ENCODE measurements at regions not wholly inside any gene's neighbourhood (a gene's known extent, or its start where the extent isn't known, plus 50 kb on each side); places are given as distances from the start of the nearest gene placed in this dataset.

DNA sequence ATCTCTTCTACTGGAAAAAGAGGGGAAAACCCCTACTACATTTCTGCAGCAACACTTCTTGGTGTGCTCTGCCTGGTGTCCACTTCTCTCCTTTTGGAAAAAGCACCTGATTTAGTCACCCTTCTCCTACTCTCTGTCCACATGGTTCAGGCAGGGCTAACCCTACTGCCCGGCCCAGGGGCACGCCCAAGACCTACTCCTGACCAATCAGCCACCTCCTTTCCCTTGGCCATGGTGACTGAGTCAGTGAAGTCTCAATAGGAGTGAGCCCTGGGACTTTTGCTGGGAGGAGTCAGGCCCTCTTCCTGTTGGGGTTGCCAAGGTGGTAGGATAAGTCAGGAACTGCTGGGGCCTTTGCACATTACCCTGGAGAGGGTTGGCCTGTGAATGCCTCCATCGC is 52.5 kb upstream of the MYL2 start:
- no peak for TF ChIP-seq ISL1 (CRISPR knock-in tag; IDR thresholded peaks at IDR 0.05)
- TF ChIP-seq, protein P1, sequence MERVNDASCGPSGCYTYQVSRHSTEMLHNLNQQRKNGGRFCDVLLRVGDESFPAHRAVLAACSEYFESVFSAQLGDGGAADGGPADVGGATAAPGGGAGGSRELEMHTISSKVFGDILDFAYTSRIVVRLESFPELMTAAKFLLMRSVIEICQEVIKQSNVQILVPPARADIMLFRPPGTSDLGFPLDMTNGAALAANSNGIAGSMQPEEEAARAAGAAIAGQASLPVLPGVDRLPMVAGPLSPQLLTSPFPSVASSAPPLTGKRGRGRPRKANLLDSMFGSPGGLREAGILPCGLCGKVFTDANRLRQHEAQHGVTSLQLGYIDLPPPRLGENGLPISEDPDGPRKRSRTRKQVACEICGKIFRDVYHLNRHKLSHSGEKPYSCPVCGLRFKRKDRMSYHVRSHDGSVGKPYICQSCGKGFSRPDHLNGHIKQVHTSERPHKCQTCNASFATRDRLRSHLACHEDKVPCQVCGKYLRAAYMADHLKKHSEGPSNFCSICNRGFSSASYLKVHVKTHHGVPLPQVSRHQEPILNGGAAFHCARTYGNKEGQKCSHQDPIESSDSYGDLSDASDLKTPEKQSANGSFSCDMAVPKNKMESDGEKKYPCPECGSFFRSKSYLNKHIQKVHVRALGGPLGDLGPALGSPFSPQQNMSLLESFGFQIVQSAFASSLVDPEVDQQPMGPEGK (CRISPR knock-in tag; IDR thresholded peaks at IDR 0.05; ENCODE audit: borderline replicate concordance) = no peak
- TF ChIP-seq SNAI2 (CRISPR knock-in tag; IDR thresholded peaks at IDR 0.05) = no peak
- TF ChIP-seq ESRRG (CRISPR knock-in tag; IDR thresholded peaks at IDR 0.05) = no peak
- TF ChIP-seq BACH2 (CRISPR knock-in tag; IDR thresholded peaks at IDR 0.05; ENCODE audit: borderline replicate concordance) = no peak
- TF ChIP-seq OSR1 (CRISPR knock-in tag; IDR thresholded peaks at IDR 0.05) = no peak
- no peak for TF ChIP-seq ZNF8 (CRISPR knock-in tag; IDR thresholded peaks at IDR 0.05)
- no peak for TF ChIP-seq ZC3H10 (CRISPR knock-in tag; IDR thresholded peaks at IDR 0.05)
- no peak for TF ChIP-seq TOX (CRISPR knock-in tag; IDR thresholded peaks at IDR 0.05; ENCODE audit: borderline replicate concordance)
